Sigmoid colon (tissue), 6 donors: ENCODE measurements at regions not wholly inside any gene's neighbourhood (a gene's known extent, or its start where the extent isn't known, plus 50 kb on each side); places are given as distances from the start of the nearest gene placed in this dataset.

Experiments used
- DNase-seq: peaks from one replicate; pipeline ENCODE4 v3.0.0-alpha.2; 2019
- H3K27ac ChIP-seq, 4 donors: fragments of 200-600 bp; sonication (generic); one replicate each; pipeline ENCODE4 v1.5.1; 2016 to 2019; ENCODE audit warnings: mild to moderate bottlenecking in 1 of 4
- H3K27me3 ChIP-seq, 3 donors: fragments of 200-600 bp; sonication (generic); one replicate each; pipeline ENCODE4 v1.5.1; 2019; ENCODE audit warnings: mild to moderate bottlenecking in 1 of 3
- H3K36me3 ChIP-seq, 4 donors: fragments of 200-600 bp; sonication (generic); one replicate each; pipeline ENCODE4 v1.5.1; 2016 to 2019
- H3K4me1 ChIP-seq, 4 donors: fragments of 200-600 bp; sonication (generic); one replicate each; pipeline ENCODE4 v1.5.1; 2017 to 2019
- H3K4me3 ChIP-seq, 4 donors: fragments of 200-600 bp; sonication (generic); one replicate each; pipeline ENCODE4 v1.5.1; 2017 to 2019; ENCODE audit warnings: mild to moderate bottlenecking in 2 of 4, moderate library complexity in 1 of 4
- H3K9me3 ChIP-seq, 4 donors: fragments of 200-600 bp in 3 of 4; sonication (generic) in 3 of 4; one replicate each; pipeline versions ENCODE4 v1.5.1 to v1.6.1; 2013 to 2019
- CTCF ChIP-seq, 4 experiments: fragments of 450-650 bp in 3 of 4; fragments of 200-600 bp in 1 of 4; IDR thresholded peaks; one replicate each; pipeline ENCODE4 v1.5.1; 2016 to 2019; ENCODE audit warnings: antibody characterized with exemption in 4 of 4, mild to moderate bottlenecking in 3 of 4, moderate library complexity in 2 of 4
- EP300 ChIP-seq, 4 donors: sonication (generic); formaldehyde crosslinking; IDR thresholded peaks; one replicate each; pipeline ENCODE4 v1.6.1; 2017; ENCODE audit warnings: antibody characterized with exemption in 4 of 4
- POLR2A ChIP-seq, 2 donors: fragments of 450-650 bp; IDR thresholded peaks; one replicate each; pipeline ENCODE4 v1.6.1; 2016; ENCODE audit warnings: antibody characterized with exemption in 2 of 2, mild to moderate bottlenecking in 2 of 2, moderate library complexity in 2 of 2
- POLR2AphosphoS5 ChIP-seq, 4 donors: sonication (generic); formaldehyde crosslinking; IDR thresholded peaks; one replicate each; pipeline ENCODE4 v1.6.1; 2017; ENCODE audit warnings: antibody characterized with exemption in 4 of 4
- WGBS, 2 donors: extraction: QIAGEN DNeasy Blood & Tissue Kit; methylation state at CpG; one replicate each; pipeline ENCODE4 v1.1.7; 2013; 5-methylcytosine and 5-hydroxymethylcytosine counted together
- intact Hi-C: fragments of 100-400 bp; cut with DNase I; formaldehyde crosslinking; loops from one replicate; pipeline ENCODE4 v1.15.1; 2023
- donor health status: healthy with polysubstance abuse.
- donor health status: healthy.

GRCh38 chr5:166346726-166347374 is 1944.6 kb upstream of the WWC1 start:
- no peak overlapping the region for H3K4me3 ChIP-seq
- H3K27me3 ChIP-seq = no peaks in the 10 kb centered on the region
- 48 to 50% methylated on average over 3 of the region's 3 CpGs for WGBS, 2 donors
- peaks cover 0 to 13% (median 1%) of the 10 kb centered on the region in 4 donors for H3K4me1 ChIP-seq
- H3K27ac ChIP-seq = no peak overlapping the region
- no peak for TF ChIP-seq CTCF (IDR thresholded peaks at IDR 0.05)
- no peak for TF ChIP-seq POLR2AphosphoS5 (IDR thresholded peaks at IDR 0.05)
- no peak for TF ChIP-seq POLR2A (IDR thresholded peaks at IDR 0.05)
- TF ChIP-seq EP300 (IDR thresholded peaks at IDR 0.05) = no peak
- intact Hi-C loops = no loop called here
- no peaks in the 10 kb centered on the region for H3K36me3 ChIP-seq
- no peak for DNase-seq
- no peaks in the 10 kb centered on the region for H3K9me3 ChIP-seq

GRCh38 chr5:166349046-166349445 is 1942.4 kb upstream of the WWC1 start:
- TF ChIP-seq POLR2A (IDR thresholded peaks at IDR 0.05) (no peak), CTCF (IDR thresholded peaks at IDR 0.05) (no peak), EP300 (IDR thresholded peaks at IDR 0.05) (no peak)
- 65 to 83% methylated on average over 1 of the region's 1 CpG for WGBS, 2 donors
- intact Hi-C loops = no loop called here
- Histone ChIP-seq H3K27ac (no peak overlapping the region), H3K4me3 (no peak overlapping the region), H3K27me3 (no peaks in the 10 kb centered on the region), H3K9me3 (no peaks in the 10 kb centered on the region), H3K36me3 (no peaks in the 10 kb centered on the region), H3K4me1 (peaks cover 0 to 13% (median 0%) of the 10 kb centered on the region in 4 donors)
- no peak for DNase-seq

- H3K4me1 ChIP-seq = no peaks in the 10 kb centered on the region
- WGBS, 2 donors = 78 to 83% methylated on average over 2 of the region's 2 CpGs
- intact Hi-C loops = no loop called here
- no peak overlapping the region for H3K4me3 ChIP-seq
- TF ChIP-seq CTCF (IDR thresholded peaks at IDR 0.05) (no peak), POLR2AphosphoS5 (IDR thresholded peaks at IDR 0.05) (no peak), POLR2A (IDR thresholded peaks at IDR 0.05) (no peak), EP300 (IDR thresholded peaks at IDR 0.05) (no peak)
- no peak for DNase-seq
- H3K9me3 ChIP-seq = peaks cover 0 to 4% (median 0%) of the 10 kb centered on the region in 4 donors
- no peak overlapping the region for H3K27ac ChIP-seq
- H3K36me3 ChIP-seq = no peaks in the 10 kb centered on the region
- H3K27me3 ChIP-seq = no peaks in the 10 kb centered on the region
These were observed 1937.9 kb upstream of the WWC1 start for GRCh38 chr5:166353580-166353979.

GRCh38 chr5:166354332-166354731 is 1937.1 kb upstream of the WWC1 start:
- no peak for DNase-seq
- H3K27me3 ChIP-seq = no peaks in the 10 kb centered on the region
- intact Hi-C loops = no loop called here
- peaks cover 0 to 4% (median 0%) of the 10 kb centered on the region in 4 donors for H3K9me3 ChIP-seq
- TF ChIP-seq EP300 (IDR thresholded peaks at IDR 0.05) = no peak
- TF ChIP-seq POLR2A (IDR thresholded peaks at IDR 0.05) = no peak
- no peak for TF ChIP-seq CTCF (IDR thresholded peaks at IDR 0.05)
- no peak for TF ChIP-seq POLR2AphosphoS5 (IDR thresholded peaks at IDR 0.05)
- 89 to 93% methylated on average over 1 of the region's 1 CpG for WGBS, 2 donors
- H3K27ac ChIP-seq = no peak overlapping the region
- no peaks in the 10 kb centered on the region for H3K4me1 ChIP-seq
- no peaks in the 10 kb centered on the region for H3K36me3 ChIP-seq
- no peak overlapping the region for H3K4me3 ChIP-seq

- no peaks in the 10 kb centered on the region for H3K36me3 ChIP-seq
- H3K4me1 ChIP-seq = no peaks in the 10 kb centered on the region
- no peak for DNase-seq
- TF ChIP-seq POLR2AphosphoS5 (IDR thresholded peaks at IDR 0.05) (no peak), EP300 (IDR thresholded peaks at IDR 0.05) (no peak), CTCF (IDR thresholded peaks at IDR 0.05) (no peak), POLR2A (IDR thresholded peaks at IDR 0.05) (no peak)
- H3K9me3 ChIP-seq = peaks cover 0 to 4% (median 0%) of the 10 kb centered on the region in 4 donors
- 86 to 87% methylated on average over 5 of the region's 5 CpGs for WGBS, 2 donors
- H3K4me3 ChIP-seq = no peak overlapping the region
- intact Hi-C loops = no loop called here
- H3K27ac ChIP-seq = no peak overlapping the region
- H3K27me3 ChIP-seq = no peaks in the 10 kb centered on the region
These were observed 1935.3 kb upstream of the WWC1 start for GRCh38 chr5:166356096-166356495.
